ENCODE measurements at regions not wholly inside any gene's neighbourhood (a gene's known extent, or its start where the extent isn't known, plus 50 kb on each side); places are given as distances from the start of the nearest gene placed in this dataset.

DNA sequence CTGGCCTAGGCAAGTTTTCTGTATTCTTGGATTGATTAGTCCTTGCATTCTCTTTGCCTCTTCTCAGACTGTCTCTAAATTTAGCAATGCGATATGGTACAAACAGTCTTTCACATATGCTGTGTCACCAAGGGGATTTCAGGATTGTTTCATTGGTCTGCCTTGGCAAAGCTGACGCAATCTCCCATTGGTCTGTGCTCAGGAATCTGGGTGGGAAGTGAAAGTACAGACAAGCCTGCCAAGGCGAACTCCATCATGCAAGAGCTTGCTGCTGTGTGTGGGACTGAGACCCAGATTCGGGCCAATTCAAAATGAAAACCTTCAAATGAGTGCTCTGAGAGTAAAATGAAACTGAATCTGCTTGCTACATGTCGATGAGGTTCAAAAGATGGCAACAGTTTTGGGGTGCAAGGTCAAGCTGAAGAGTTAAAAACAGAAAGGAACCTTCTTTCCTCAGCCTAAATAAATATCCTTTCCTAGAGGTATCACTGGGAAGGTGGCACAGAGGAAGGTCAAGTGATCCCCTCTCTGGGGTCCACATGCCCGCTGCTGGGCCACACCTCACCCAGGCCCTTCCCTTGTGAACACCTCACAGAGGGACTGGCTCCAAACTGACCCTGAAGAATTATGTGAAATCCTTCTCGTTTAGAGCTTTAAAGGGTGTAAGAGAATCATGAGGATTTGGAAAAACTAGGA is 198.8 kb upstream of the PREP start:
- no peak for DNase-seq (ENCODE audit: low read depth in 4 of 4, low spot score in 3 of 4)

- DNase-seq (ENCODE audit: low read depth in 4 of 4, low spot score in 3 of 4), result no peak
These were observed 197.7 kb upstream of the PREP start for GRCh38 chr6:105600336-105601260.

- no peak for DNase-seq (ENCODE audit: low read depth in 4 of 4, low spot score in 3 of 4)
These were observed 195.4 kb upstream of the PREP start for GRCh38 chr6:105598264-105598663.

GRCh38 chr6:105596284-105596755 is 193.4 kb upstream of the PREP start:
- DNase-seq (ENCODE audit: low read depth in 4 of 4, low spot score in 3 of 4), result no peak

- DNase-seq (ENCODE audit: low read depth in 4 of 4, low spot score in 3 of 4), result no peak
These were observed 192.9 kb upstream of the PREP start for GRCh38 chr6:105595829-105596228.

DNA sequence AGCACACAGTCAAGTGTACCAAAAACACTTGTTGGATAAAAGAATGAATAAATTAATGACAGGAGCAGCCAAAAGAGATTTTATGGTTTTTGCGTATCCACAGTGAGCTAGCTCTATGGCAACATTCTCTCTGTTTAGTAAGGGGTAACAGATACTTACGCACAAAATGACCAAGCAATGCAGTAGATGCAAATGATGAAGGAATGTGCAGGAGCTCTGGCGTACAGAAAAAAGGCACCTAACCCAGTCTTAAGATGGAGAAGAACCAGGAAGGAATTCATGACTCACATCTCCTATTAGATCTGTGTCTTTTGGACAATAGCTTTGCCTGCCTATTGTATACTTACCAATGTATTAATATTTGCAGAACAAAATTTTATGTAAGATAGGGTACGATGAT is 191.9 kb upstream of the PREP start:
- no peak for DNase-seq (ENCODE audit: low read depth in 4 of 4, low spot score in 3 of 4)

DNA sequence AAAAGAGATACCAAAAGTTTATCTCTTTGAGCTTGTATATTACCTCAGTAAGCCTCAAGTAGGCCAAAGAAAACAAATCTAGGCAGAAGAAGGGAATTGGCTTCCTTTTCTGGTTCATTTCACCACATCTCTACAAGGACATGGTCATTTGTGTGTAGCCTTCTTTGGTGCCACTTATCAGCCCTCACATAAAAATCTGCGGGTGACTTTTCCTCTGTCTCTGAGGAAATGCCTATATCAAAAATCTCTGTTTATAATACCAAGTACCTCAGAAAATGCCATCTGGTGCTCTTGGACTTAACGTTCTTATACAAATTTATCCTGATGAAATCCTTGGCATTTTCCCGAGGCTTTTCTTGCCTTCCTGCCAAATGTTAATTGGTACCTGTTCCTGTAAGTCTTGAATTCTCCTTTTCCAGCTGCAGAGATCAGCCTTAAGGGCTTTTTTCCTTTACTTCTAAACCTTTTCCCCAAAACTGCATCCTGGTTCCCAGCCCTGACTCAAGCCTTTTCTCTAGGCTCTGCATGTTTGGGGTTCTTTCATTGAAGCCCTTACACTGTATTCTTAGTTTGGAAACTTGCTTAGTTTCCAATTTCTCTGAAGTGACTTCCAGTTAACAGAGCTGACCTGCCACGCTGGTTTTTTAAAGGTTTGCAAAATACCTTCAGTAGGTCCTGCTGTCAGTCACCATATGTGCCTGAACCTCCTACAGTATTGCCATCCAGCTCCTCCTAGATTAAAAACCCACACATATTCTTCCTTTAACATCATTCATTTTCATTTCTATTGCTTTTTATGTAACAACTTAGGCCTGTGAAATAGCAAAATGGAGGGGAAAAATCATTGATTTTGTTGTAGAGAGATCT is 191.2 kb upstream of the PREP start:
- no peak for DNase-seq (ENCODE audit: low read depth in 4 of 4, low spot score in 3 of 4)

DNA sequence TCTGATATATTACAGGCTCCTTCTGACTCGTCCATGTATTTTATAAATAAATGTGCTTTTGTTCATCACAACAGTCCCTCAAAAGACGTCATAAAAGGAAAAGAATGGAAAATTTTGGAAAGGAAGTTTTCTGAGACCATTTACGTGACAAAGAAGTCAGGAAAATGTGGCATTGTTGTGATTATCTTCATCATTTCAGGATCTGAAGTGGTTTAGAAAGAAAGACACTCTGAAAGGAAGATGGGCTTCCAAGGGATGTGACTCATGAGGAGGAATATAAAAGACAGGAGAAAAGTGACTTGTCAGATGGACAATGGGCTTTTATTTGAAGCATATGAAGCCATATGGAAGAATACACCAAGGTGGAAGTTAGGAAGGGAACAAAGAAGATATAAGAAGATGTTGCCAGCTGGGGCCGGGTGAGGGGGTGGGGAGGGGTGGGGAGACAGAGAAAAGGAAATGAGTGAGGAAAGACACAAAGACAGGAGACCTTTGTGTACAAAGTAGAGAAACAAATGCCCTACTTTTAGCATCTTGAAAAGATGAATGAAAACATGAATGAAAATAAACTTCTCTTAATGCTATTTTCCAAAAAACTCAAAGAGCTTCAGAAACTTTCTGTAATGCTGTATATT is 190.3 kb upstream of the PREP start:
- DNase-seq (ENCODE audit: low read depth in 4 of 4, low spot score in 3 of 4), result no peak

DNA sequence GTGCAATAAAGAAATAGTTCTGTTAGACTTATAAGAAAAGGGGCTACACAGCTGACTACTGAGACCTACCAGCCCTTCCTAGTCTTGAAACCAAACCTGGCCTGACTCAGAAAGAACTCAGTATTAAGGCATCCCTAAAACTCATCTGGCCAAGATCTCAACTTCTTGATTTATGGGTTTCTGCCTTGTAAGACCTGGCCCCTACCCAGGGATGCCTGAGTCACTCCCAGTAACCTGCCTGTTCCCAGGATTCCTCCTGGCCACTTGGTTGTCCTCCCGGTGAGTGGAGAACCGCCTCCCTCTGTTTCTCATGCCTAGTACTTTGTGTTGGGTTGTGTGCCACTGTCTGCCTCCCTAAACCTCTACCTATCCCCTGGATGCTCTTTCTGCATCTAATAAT is 189.4 kb upstream of the PREP start:
- DNase-seq (ENCODE audit: low read depth in 4 of 4, low spot score in 3 of 4), result no peak

- DNase-seq (ENCODE audit: low read depth in 4 of 4, low spot score in 3 of 4), result no peak
These were observed 188.2 kb upstream of the PREP start for GRCh38 chr6:105591053-105591452.

GRCh38 chr6:105588123-105588710 is 185.3 kb upstream of the PREP start:
- DNase-seq (ENCODE audit: low read depth in 4 of 4, low spot score in 3 of 4), result no peak

GRCh38 chr6:105587349-105588122 is 184.7 kb upstream of the PREP start:
- no peak for DNase-seq (ENCODE audit: low read depth in 4 of 4, low spot score in 3 of 4)

DNA sequence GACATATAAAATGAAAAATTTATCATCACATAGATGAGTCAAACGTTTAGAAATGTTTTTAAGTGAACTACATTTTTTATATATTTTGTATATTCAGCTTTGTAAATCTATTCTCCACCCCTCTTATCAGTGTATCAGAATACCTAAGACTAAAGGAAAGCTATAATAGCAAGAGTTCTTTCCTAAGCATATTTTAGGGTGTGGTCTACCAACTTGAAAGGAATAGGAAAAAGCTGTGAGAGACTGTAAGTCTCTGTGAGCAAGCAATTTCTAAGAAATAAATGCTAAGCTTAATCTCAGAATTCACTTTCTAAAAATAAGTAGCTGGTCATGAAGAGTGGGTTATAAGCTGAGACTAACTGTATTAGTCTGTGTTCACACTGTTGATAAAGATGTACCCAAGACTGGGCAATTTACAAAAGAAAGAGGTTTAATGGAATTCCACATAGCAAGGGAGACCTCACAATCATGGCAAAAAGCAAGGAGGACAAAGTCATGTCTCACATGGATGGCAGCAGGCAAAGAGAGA is 175.4 kb upstream of the PREP start:
- no peak for DNase-seq (ENCODE audit: low read depth in 4 of 4, low spot score in 3 of 4)

GRCh38 chr6:105573556-105573955 is 170.7 kb upstream of the PREP start:
- DNase-seq (ENCODE audit: low read depth in 4 of 4, low spot score in 3 of 4), result no peak

GRCh38 chr6:105573138-105573537 is 170.3 kb upstream of the PREP start:
- no peak for DNase-seq (ENCODE audit: low read depth in 4 of 4, low spot score in 3 of 4)

DNA sequence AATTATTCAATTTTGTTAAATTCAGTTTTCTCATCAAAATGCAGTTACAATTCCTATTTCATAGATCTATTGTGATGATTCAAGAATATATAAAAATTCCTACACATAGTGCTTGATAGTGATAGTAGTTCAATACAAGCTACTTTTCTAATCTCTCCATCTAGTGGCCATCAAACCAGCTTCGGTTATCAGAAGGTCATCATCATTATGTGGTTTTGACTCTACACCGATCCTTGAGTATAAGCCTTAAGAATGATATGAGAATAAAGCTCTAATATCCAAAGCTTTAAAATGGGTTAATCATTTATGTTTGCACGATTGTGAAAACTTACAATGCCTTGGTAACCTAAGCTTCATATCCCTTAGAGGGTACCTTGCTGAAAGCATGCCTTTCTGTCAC is 167.5 kb upstream of the PREP start:
- DNase-seq (ENCODE audit: low read depth in 4 of 4, low spot score in 3 of 4), result no peak

- DNase-seq (ENCODE audit: low read depth in 4 of 4, low spot score in 3 of 4), result no peak
These were observed 166.8 kb upstream of the PREP start for GRCh38 chr6:105569706-105570105.

- DNase-seq (ENCODE audit: low read depth in 4 of 4, low spot score in 3 of 4), result no peak
These were observed 165.9 kb upstream of the PREP start for GRCh38 chr6:105568751-105569150.

DNA sequence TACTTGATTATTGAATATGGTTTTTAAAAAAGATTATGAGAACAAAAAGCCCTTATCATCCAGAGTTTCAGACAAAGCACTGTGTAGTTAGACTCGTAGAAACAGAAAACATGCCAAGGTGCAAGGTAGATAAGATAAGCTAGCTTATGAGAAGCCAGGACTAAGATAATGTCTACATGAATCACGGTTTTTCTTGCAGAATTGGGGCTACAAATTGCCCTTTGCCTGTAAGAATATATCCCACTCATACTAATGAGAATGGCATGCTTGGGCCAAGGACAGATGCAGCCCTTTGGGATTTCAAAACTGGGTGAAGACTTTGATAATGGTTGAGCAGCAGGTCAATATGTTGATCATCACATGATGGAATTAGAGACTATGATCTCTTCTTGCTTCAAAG is 165.3 kb upstream of the PREP start:
- no peak for DNase-seq (ENCODE audit: low read depth in 4 of 4, low spot score in 3 of 4)
